Epithelial cell of proximal tubule (primary cell): ENCODE measurements at regions not wholly inside any gene's neighbourhood (a gene's known extent, or its start where the extent isn't known, plus 50 kb on each side); places are given as distances from the start of the nearest gene placed in this dataset.

ENCODE experiments used
- DNase-seq: peaks from one replicate; pipeline ENCODE4 v3.0.0-alpha.2; 2011; ENCODE audit warnings: low read depth
- H3K4me3 ChIP-seq: 2 replicates; pipeline ENCODE4 v1.5.1; 2011; ENCODE audit warnings: low read depth, mild to moderate bottlenecking, low read length
- CTCF ChIP-seq: conservative IDR thresholded peaks from 2 replicates; pipeline ENCODE4 v1.5.1; 2012; ENCODE audit warnings: low read depth, mild to moderate bottlenecking, low read length

- H3K4me3 ChIP-seq: no peak overlapping the region
- TF ChIP-seq CTCF: no peak
- DNase-seq: no peak
These were observed 217.2 kb upstream of the NFIA start for GRCh38 chr1:60865166-60865565.

- no peak for DNase-seq
- TF ChIP-seq CTCF: no peak
- H3K4me3 ChIP-seq: no peak overlapping the region
These were observed 217.6 kb upstream of the NFIA start for GRCh38 chr1:60864722-60865121.

GRCh38 chr1:60863131-60863530, 219.2 kb upstream of the NFIA start:
- DNase-seq: no peak
- TF ChIP-seq CTCF: no peak
- H3K4me3 ChIP-seq: no peak overlapping the region

GRCh38 chr1:60861961-60862567, 220.3 kb upstream of the NFIA start:
- no peak for TF ChIP-seq CTCF

GRCh38 chr1:60859111-60859510, 223.2 kb upstream of the NFIA start:
- no peak for TF ChIP-seq CTCF
- no peak overlapping the region for H3K4me3 ChIP-seq
- DNase-seq: no peak

More at GRCh38 chr1:60861961-60862567, 220.3 kb upstream of the NFIA start:
- no peak overlapping the region for H3K4me3 ChIP-seq
- no peak for DNase-seq

GRCh38 chr1:60857851-60858250, 224.5 kb upstream of the NFIA start:
- DNase-seq: no peak
- no peak for TF ChIP-seq CTCF

GRCh38 chr1:60850084-60850483, 232.3 kb upstream of the NFIA start:
- no peak for TF ChIP-seq CTCF
- no peak overlapping the region for H3K4me3 ChIP-seq
- DNase-seq: no peak

More at GRCh38 chr1:60857851-60858250, 224.5 kb upstream of the NFIA start:
- H3K4me3 ChIP-seq: no peak overlapping the region
